HFF-Myc (cell line): ENCODE measurements at regions not wholly inside any gene's neighbourhood (a gene's known extent, or its start where the extent isn't known, plus 50 kb on each side); places are given as distances from the start of the nearest gene placed in this dataset.
"Not testable (repeated sequence)": the region's sequence is repeated elsewhere in the genome, so short reads cannot be mapped to it uniquely, and the experiment has no call there.

Experiments
- DNase-seq: peaks from one replicate; pipeline ENCODE4 v3.0.0-alpha.2; 2011; ENCODE audit warnings: low read depth; ENCODE audit errors: extremely low read depth
- H3K4me3 ChIP-seq: replicated peaks from 2 replicates; pipeline ENCODE4 v1.5.1; 2011; ENCODE audit warnings: low read depth, mild to moderate bottlenecking, control low read depth, low read length
- TF ChIP-seq, protein P1 (sequence below): IDR thresholded peaks from 2 replicates; pipeline ENCODE4 v1.5.1; 2012; ENCODE audit warnings: mild to moderate bottlenecking, low read depth, low read length, control low read depth; ENCODE audit errors: missing control alignments

DNA sequence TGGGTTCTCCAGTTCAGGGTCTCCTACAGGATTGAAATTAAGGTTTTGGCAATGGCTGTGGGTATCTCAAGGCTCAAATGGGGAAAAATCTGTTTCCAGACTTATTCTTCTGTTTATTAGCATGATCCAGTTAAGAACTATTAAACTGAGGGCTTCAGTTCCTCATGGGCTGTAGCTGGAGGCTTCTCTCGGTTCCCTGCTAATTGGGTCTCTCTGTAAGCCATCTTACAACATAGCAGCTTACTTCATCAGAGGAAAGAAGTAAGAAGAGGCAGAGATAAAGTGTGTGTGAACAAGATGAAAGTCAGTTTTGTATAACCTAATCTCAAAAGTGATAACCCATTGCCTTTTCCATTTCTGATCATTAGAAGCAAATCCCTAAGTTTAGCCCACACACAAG is 391.9 kb downstream of the PSAT1 start:
- DNase-seq, result no peak
- TF ChIP-seq, protein P1, sequence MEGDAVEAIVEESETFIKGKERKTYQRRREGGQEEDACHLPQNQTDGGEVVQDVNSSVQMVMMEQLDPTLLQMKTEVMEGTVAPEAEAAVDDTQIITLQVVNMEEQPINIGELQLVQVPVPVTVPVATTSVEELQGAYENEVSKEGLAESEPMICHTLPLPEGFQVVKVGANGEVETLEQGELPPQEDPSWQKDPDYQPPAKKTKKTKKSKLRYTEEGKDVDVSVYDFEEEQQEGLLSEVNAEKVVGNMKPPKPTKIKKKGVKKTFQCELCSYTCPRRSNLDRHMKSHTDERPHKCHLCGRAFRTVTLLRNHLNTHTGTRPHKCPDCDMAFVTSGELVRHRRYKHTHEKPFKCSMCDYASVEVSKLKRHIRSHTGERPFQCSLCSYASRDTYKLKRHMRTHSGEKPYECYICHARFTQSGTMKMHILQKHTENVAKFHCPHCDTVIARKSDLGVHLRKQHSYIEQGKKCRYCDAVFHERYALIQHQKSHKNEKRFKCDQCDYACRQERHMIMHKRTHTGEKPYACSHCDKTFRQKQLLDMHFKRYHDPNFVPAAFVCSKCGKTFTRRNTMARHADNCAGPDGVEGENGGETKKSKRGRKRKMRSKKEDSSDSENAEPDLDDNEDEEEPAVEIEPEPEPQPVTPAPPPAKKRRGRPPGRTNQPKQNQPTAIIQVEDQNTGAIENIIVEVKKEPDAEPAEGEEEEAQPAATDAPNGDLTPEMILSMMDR, result no peak
- no peak overlapping the region for H3K4me3 ChIP-seq

DNA sequence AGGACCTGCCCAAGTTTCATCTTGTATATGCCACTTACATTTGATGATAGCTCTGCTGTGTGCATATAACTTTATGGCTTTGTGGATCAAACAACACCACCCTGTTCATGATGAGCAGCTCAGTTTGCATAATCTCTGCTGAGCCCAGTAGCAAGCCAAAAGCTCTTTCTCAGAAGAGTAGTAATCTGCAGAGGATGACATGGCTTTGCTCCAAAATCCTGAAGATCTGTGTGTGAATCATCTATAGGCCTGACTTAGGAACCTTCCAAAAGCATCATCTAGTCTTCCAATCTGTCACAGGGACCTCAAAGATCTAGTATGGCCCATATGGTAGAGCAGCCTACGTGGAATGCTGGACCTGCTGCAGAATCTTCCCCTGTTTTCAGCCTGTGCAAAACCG is 394.6 kb downstream of the PSAT1 start:
- TF ChIP-seq, protein P1, result no peak
- no peak for DNase-seq

DNA sequence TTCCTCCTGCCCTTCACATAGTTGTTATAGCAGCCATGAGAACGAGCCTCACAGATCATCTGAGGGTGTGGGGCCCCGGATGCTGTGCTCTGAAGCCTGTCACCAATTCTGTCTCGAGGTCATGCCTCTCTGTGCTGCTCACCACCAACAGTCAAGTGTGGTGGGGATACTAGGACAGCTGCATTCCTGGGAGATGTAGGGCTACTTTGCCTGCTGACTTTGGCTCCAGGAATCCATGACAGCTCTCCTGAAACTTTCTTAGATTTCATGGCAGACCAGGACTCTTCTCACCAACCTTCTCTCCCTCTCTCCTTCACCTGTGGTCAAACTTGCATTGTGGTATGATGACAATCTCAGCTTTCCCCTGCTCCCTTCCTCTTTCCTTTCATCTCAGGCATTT is 395.9 kb downstream of the PSAT1 start:
- no peak overlapping the region for H3K4me3 ChIP-seq
- no peak for DNase-seq
- TF ChIP-seq, protein P1, result no peak

More for the DNA sequence above, 394.6 kb downstream of the PSAT1 start:
- no peak overlapping the region for H3K4me3 ChIP-seq

DNA sequence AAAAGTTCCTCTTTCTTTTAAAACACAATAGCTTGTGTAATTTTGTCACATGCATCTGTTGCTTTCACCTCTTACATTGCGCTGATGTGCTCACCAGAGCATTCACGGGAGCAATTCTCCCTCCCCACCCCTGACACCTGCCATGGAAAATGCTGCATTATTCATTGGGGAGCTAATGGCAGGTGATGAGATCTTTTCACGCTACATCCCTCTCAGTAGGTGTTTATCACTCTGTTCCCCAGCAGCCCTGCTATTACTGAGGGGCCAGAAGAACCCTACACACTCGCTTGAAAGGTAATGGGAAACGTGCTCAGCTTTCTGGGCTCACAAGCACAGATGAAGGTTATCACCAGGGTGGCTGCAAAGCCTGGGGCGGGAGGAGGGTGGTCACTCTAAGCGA is 398.0 kb downstream of the PSAT1 start:
- no peak overlapping the region for H3K4me3 ChIP-seq
- DNase-seq, result no peak
- TF ChIP-seq, protein P1, result no peak

DNA sequence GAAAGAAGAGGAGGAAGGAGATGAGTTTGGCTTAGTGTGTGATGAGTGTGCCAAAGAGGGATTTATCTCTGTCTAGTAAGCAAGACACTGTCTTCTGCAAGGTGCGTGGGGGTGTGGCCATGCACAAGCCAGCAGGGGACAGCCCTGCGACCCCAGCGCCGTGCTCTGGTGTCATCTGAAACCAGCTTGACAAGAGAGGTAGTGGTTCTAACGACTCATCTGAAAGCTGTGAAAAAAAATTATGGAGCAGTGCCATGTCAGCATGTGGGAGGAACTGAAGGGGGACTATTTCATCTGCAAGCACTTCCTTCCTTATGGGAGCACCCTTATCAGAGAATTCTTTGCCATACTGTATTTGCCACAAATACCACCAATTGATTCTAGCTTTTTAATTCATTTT is 398.6 kb downstream of the PSAT1 start:
- TF ChIP-seq, protein P1, result no peak
- DNase-seq, result no peak
- H3K4me3 ChIP-seq, result no peak overlapping the region

DNA sequence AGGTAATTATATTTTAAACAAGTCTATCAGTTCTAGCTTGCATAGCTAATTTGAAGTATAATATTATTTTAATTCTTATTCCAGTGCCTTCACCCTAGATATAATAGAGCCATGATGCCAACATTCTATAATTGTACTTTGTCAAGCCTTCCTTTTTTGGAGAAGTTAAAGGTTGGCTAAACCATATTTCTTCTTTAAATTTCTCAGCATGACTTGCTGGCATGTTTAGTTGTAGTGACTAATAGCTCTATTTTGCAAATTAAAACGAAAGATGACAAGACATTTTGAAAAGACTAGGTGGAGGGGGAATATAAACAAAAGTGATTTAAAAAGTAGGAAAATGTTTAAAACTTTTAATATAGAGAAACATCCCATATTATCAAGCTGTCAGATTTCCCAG is 400.7 kb downstream of the PSAT1 start:
- H3K4me3 ChIP-seq, result no peak overlapping the region
- DNase-seq, result no peak
- TF ChIP-seq, protein P1, result no peak

DNA sequence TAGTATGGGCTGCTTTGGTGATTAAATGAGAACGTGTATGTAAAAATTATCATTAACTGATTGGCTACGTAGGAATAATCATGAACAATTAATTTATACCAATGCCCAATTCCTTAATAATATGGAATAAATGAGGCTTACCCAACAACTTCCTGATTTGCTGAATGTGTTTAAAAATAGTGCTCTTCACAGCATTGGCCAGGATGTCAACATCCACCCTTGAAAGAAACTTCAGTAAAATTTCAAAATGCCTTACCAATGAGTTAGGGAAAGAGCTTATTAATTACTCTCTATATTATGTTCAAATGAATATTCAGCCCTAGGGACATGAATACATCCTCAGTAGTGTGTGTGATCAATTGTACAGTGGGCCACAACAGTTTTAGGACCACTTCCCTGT is 401.4 kb downstream of the PSAT1 start:
- no peak overlapping the region for H3K4me3 ChIP-seq
- TF ChIP-seq, protein P1, result no peak
- no peak for DNase-seq

DNA sequence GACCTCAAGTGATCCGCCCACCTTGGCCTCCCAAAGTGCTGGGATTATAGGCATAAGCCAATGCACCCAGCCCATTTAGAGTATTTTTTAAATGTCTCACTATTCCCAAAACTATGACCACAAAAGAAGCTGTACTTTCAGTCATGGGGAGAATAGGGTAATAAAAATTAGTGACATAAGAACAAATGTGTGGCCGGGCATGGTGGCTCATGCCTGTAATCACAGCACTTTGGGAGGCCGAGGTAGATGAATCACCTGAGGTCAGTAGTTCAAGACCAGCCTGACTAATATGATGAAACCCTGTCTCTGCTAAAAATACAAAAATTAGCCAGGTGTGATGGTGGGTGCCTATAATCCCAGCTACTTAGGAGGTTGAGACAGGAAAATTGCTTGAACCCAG is 402.3 kb downstream of the PSAT1 start:
- DNase-seq, H3K4me3 ChIP-seq: not testable (repeated sequence)
